PFSK-1 (cell line): ENCODE measurements at regions not wholly inside any gene's neighbourhood (a gene's known extent, or its start where the extent isn't known, plus 50 kb on each side); places are given as distances from the start of the nearest gene placed in this dataset.

Experiments used
- POLR2AphosphoS5 ChIP-seq: IDR thresholded peaks from 2 replicates; pipeline ENCODE4 v1.6.1; 2012; ENCODE audit warnings: low read depth, mild to moderate bottlenecking, control low read depth, low read length, moderate library complexity
- SIN3A ChIP-seq: IDR thresholded peaks from 2 replicates; pipeline ENCODE4 v1.6.1; 2012; ENCODE audit warnings: mild to moderate bottlenecking, low read length, moderate library complexity, borderline replicate concordance; ENCODE audit not compliant: insufficient read depth
- TAF1 ChIP-seq: IDR thresholded peaks from 2 replicates; pipeline ENCODE4 v1.6.1; 2012; ENCODE audit warnings: low read length, control low read depth, borderline replicate concordance; ENCODE audit not compliant: insufficient read depth
- TF ChIP-seq, protein P1 (sequence below), 2 experiments: IDR thresholded peaks; 2 replicates each; pipeline versions ENCODE4 v1.6.1 to v1.8.0; 2011 to 2012; ENCODE audit warnings: low read depth in 2 of 2, low read length in 2 of 2, control low read depth in 1 of 2, inconsistent platforms in 1 of 2, mild to moderate bottlenecking in 1 of 2, moderate library complexity in 1 of 2; ENCODE audit not compliant: insufficient read depth in 1 of 2

DNA sequence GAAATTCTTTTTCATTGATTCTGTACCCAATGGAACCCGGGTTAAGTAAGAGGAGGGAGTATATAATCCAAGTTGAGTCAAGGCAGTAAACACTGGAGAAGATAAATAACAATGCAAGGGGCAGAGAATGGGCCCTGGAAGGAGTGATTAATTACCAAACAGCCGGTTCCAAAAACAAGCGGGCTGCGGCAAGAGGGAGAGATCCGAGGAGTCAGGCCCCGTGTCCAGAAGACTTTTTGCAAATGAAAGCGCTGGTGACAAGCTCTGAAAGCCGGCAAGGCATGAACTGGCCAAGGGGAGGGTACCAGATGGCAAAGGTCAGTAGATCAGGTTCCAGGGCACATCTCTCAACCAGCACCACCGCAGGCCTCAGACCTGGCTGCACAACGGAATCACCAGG lies 294.9 kb downstream of the BCOR start:
- no peak for TF ChIP-seq SIN3A
- TF ChIP-seq, protein P1, sequence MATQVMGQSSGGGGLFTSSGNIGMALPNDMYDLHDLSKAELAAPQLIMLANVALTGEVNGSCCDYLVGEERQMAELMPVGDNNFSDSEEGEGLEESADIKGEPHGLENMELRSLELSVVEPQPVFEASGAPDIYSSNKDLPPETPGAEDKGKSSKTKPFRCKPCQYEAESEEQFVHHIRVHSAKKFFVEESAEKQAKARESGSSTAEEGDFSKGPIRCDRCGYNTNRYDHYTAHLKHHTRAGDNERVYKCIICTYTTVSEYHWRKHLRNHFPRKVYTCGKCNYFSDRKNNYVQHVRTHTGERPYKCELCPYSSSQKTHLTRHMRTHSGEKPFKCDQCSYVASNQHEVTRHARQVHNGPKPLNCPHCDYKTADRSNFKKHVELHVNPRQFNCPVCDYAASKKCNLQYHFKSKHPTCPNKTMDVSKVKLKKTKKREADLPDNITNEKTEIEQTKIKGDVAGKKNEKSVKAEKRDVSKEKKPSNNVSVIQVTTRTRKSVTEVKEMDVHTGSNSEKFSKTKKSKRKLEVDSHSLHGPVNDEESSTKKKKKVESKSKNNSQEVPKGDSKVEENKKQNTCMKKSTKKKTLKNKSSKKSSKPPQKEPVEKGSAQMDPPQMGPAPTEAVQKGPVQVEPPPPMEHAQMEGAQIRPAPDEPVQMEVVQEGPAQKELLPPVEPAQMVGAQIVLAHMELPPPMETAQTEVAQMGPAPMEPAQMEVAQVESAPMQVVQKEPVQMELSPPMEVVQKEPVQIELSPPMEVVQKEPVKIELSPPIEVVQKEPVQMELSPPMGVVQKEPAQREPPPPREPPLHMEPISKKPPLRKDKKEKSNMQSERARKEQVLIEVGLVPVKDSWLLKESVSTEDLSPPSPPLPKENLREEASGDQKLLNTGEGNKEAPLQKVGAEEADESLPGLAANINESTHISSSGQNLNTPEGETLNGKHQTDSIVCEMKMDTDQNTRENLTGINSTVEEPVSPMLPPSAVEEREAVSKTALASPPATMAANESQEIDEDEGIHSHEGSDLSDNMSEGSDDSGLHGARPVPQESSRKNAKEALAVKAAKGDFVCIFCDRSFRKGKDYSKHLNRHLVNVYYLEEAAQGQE (IDR thresholded peaks at IDR 0.05; ENCODE audit: insufficient read depth in 1 of 2, low read depth in 2 of 2, low read length in 2 of 2) = no peak
- no peak for TF ChIP-seq TAF1
- no peak for TF ChIP-seq POLR2AphosphoS5
